Fibroblast of lung (primary cell): ENCODE measurements at regions not wholly inside any gene's neighbourhood (a gene's known extent, or its start where the extent isn't known, plus 50 kb on each side); places are given as distances from the start of the nearest gene placed in this dataset.

Source experiments
- EZH2 ChIP-seq: IDR thresholded peaks from 2 replicates; pipeline ENCODE4 v1.5.1; 2012; ENCODE audit warnings: low read length, control low read depth, mild to moderate bottlenecking; ENCODE audit errors: missing control alignments
- TF ChIP-seq, protein P1 (sequence below), 2 donors: IDR thresholded peaks in 1 of 2; conservative IDR thresholded peaks in 1 of 2; 1 replicate in 1 of 2; 2 replicates in 1 of 2; pipeline ENCODE4 v1.5.1; 2011 to 2012; ENCODE audit warnings: low read length in 2 of 2, control low read depth in 1 of 2, inconsistent platforms in 1 of 2, low read depth in 1 of 2, mild to moderate bottlenecking in 1 of 2

DNA sequence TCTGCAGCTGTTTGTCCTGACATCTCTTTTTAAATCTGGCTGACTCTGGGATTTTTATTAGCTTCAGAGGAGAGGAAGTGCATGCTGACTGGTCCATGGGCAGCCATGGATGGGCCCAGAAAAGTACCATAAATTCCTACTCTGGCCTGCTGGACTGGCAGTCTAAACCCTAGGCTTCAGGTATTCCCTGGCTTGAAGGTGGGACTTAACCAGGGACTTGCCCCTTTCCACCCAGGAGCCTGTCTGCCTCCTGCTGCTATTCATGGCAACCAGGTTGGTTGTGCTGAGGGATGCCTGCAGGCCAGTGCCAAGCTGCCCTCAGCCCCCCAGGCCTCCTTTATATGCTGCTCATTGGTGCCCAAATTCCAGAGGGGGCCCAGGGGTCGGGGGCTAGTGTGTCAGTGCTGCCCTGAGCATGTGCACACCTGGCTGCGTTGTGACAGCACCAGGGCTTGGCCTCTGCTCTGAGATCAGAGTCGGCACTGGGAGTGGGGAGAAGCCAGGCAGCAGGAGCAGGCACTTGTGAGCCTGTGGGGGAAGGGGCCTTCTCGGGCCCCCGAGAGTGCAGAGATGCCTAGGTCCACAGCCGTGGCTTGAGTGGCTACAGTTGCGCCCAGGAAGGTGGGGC lies 195.7 kb upstream of the TFPI start:
- TF ChIP-seq, protein P1, sequence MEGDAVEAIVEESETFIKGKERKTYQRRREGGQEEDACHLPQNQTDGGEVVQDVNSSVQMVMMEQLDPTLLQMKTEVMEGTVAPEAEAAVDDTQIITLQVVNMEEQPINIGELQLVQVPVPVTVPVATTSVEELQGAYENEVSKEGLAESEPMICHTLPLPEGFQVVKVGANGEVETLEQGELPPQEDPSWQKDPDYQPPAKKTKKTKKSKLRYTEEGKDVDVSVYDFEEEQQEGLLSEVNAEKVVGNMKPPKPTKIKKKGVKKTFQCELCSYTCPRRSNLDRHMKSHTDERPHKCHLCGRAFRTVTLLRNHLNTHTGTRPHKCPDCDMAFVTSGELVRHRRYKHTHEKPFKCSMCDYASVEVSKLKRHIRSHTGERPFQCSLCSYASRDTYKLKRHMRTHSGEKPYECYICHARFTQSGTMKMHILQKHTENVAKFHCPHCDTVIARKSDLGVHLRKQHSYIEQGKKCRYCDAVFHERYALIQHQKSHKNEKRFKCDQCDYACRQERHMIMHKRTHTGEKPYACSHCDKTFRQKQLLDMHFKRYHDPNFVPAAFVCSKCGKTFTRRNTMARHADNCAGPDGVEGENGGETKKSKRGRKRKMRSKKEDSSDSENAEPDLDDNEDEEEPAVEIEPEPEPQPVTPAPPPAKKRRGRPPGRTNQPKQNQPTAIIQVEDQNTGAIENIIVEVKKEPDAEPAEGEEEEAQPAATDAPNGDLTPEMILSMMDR (conservative IDR thresholded peaks at IDR 0.05 in 1 of 2, IDR thresholded peaks at IDR 0.05 in 1 of 2; ENCODE audit: low read depth in 1 of 2, low read length in 2 of 2) = no peak
- TF ChIP-seq EZH2 = no peak
